ENCODE measurements at regions not wholly inside any gene's neighbourhood (a gene's known extent, or its start where the extent isn't known, plus 50 kb on each side); places are given as distances from the start of the nearest gene placed in this dataset.

GRCh38 chr4:151822331-151822730 lies 61.5 kb upstream of the GATB start:
- CTCF ChIA-PET = no interaction called here
- Histone ChIP-seq H3K79me2 (ENCODE audit: control insufficient read depth, insufficient read depth, low read length) (no peaks in the 10 kb centered on the region), H3K4me2 (replicated peaks; ENCODE audit: low read depth, low read length, poor library complexity, severe bottlenecking) (no peak overlapping the region), H3K36me3 (replicated peaks in 1 of 2; ENCODE audit: control extremely low read depth in 1 of 2, control insufficient read depth in 1 of 2, extremely low read depth in 1 of 2, insufficient read depth in 2 of 2, low read length in 1 of 2) (no peaks in the 10 kb centered on the region), H3K9ac (ENCODE audit: low read length) (no peak overlapping the region), H4K20me1 (ENCODE audit: control insufficient read depth, insufficient read depth, low read length, poor library complexity, severe bottlenecking) (no peaks in the 10 kb centered on the region), H3K4me3 (ENCODE audit: control extremely low read depth in 1 of 5, extremely low read depth in 1 of 5, insufficient read depth in 1 of 5, low read depth in 2 of 5, low read length in 4 of 5) (no peak overlapping the region), H3K4me1 (ENCODE audit: control insufficient read depth in 2 of 2, insufficient read depth in 2 of 2, low read length in 2 of 2) (no peaks in the 10 kb centered on the region), H3K27me3 (replicated peaks in 1 of 4; ENCODE audit: control extremely low read depth in 1 of 4, control insufficient read depth in 3 of 4, insufficient read depth in 4 of 4, low read length in 3 of 4) (peaks cover 0 to 2% (median 0%) of the 10 kb centered on the region in 4 experiments), H3K9me3 (ENCODE audit: control extremely low read depth in 1 of 3, control insufficient read depth in 2 of 3, insufficient read depth in 1 of 3, low read length in 2 of 3) (no peaks in the 10 kb centered on the region), H3K27ac (ENCODE audit: low read length in 2 of 2) (no peak overlapping the region), H2AFZ (ENCODE audit: insufficient read depth, low read depth, low read length, poor library complexity, severe bottlenecking) (no peak overlapping the region)
- no peak for DNase-seq
- H3K4me1 Mint-ChIP-seq = no peaks in the 10 kb centered on the region
- no peak for TF ChIP-seq CTCF (IDR thresholded peaks at IDR 0.05)
- no peak for TF ChIP-seq EZH2 (IDR thresholded peaks at IDR 0.05; ENCODE audit: borderline replicate concordance, insufficient read depth, low read depth, low read length, poor library complexity, severe bottlenecking)
- POLR2A ChIA-PET = no interaction called here
- intact Hi-C loops (cut with micrococcal nuclease) = no loop called here
- H3K27me3 Mint-ChIP-seq = peaks cover 4% of the 10 kb centered on the region
- H3K27ac Mint-ChIP-seq = no peak overlapping the region
- no peak for ATAC-seq (ENCODE audit: low read depth)
- H3K4me3 Mint-ChIP-seq = no peak overlapping the region
- no peaks in the 10 kb centered on the region for H3K9me3 Mint-ChIP-seq (ENCODE audit: insufficient read depth)

GRCh38 chr4:151820004-151820403 lies 59.2 kb upstream of the GATB start:
- ChIA-PET POLR2A (no interaction called here), CTCF (no interaction called here)
- Histone ChIP-seq H3K9ac (ENCODE audit: low read length) (no peak overlapping the region), H3K4me1 (ENCODE audit: control insufficient read depth in 2 of 2, insufficient read depth in 2 of 2, low read length in 2 of 2) (no peaks in the 10 kb centered on the region), H3K9me3 (ENCODE audit: control extremely low read depth in 1 of 3, control insufficient read depth in 2 of 3, insufficient read depth in 1 of 3, low read length in 2 of 3) (no peaks in the 10 kb centered on the region), H3K4me2 (replicated peaks; ENCODE audit: low read depth, low read length, poor library complexity, severe bottlenecking) (no peak overlapping the region), H3K79me2 (ENCODE audit: control insufficient read depth, insufficient read depth, low read length) (no peaks in the 10 kb centered on the region), H3K36me3 (replicated peaks in 1 of 2; ENCODE audit: control extremely low read depth in 1 of 2, control insufficient read depth in 1 of 2, extremely low read depth in 1 of 2, insufficient read depth in 2 of 2, low read length in 1 of 2) (no peaks in the 10 kb centered on the region), H3K4me3 (ENCODE audit: control extremely low read depth in 1 of 5, extremely low read depth in 1 of 5, insufficient read depth in 1 of 5, low read depth in 2 of 5, low read length in 4 of 5) (no peak overlapping the region), H3K27ac (ENCODE audit: low read length in 2 of 2) (no peak overlapping the region), H4K20me1 (ENCODE audit: control insufficient read depth, insufficient read depth, low read length, poor library complexity, severe bottlenecking) (no peaks in the 10 kb centered on the region), H2AFZ (ENCODE audit: insufficient read depth, low read depth, low read length, poor library complexity, severe bottlenecking) (no peak overlapping the region), H3K27me3 (replicated peaks in 1 of 4; ENCODE audit: control extremely low read depth in 1 of 4, control insufficient read depth in 3 of 4, insufficient read depth in 4 of 4, low read length in 3 of 4) (peaks cover 0 to 2% (median 0%) of the 10 kb centered on the region in 4 experiments)
- H3K27ac Mint-ChIP-seq = no peak overlapping the region
- H3K9me3 Mint-ChIP-seq (ENCODE audit: insufficient read depth) = no peaks in the 10 kb centered on the region
- no peak overlapping the region for H3K4me3 Mint-ChIP-seq
- DNase-seq = no peak
- WGBS (ENCODE audit: insufficient coverage) = no CpG with 5 or more reads among the region's 3 CpGs
- TF ChIP-seq CTCF (IDR thresholded peaks at IDR 0.05) (no peak), EZH2 (IDR thresholded peaks at IDR 0.05; ENCODE audit: borderline replicate concordance, insufficient read depth, low read depth, low read length, poor library complexity, severe bottlenecking) (no peak)
- H3K27me3 Mint-ChIP-seq = peaks cover 4% of the 10 kb centered on the region
- H3K4me1 Mint-ChIP-seq = no peaks in the 10 kb centered on the region
- ATAC-seq (ENCODE audit: low read depth) = no peak
- intact Hi-C loops (cut with micrococcal nuclease) = no loop called here

All from B cell (primary cell).